T-helper 17 cell (primary cell): ENCODE measurements at regions not wholly inside any gene's neighbourhood (a gene's known extent, or its start where the extent isn't known, plus 50 kb on each side); places are given as distances from the start of the nearest gene placed in this dataset.
A peak's percentile ranks its signal among the peaks of the same experiment; 100 is the strongest.
"Not testable (repeated sequence)": the region's sequence is repeated elsewhere in the genome, so short reads cannot be mapped to it uniquely, and the experiment has no call there.

Experiments
- ATAC-seq: fragments of 150-1000 bp; cut with Tn5 transposase; 2 replicates; pipeline ENCODE4 v1.10.0; 2021; ENCODE audit warnings: mild to moderate bottlenecking, moderate library complexity
- DNase-seq, 3 donors: peaks; one replicate each; pipeline versions ENCODE4 v3.0.0 to v3.0.0-alpha.2; 2020 to 2021
- H3K9me3 ChIP-seq: one replicate; pipeline ENCODE4 v1.7.0; 2013; ENCODE audit warnings: low read length, mild to moderate bottlenecking; ENCODE audit not compliant: control insufficient read depth, poor library complexity, severe bottlenecking
- H3K27ac Mint-ChIP-seq: one replicate; pipeline ENCODE4 v1.8.0; 2022; ENCODE audit warnings: mild to moderate bottlenecking, moderate library complexity, mixed read lengths
- H3K27me3 Mint-ChIP-seq: one replicate; pipeline ENCODE4 v1.8.0; 2022; ENCODE audit warnings: mixed read lengths
- H3K36me3 Mint-ChIP-seq: one replicate; pipeline ENCODE4 v1.8.0; 2022; ENCODE audit warnings: low read depth, mixed read lengths
- H3K4me1 Mint-ChIP-seq: one replicate; pipeline ENCODE4 v1.8.0; 2022; ENCODE audit warnings: mild to moderate bottlenecking, mixed read lengths
- H3K4me3 Mint-ChIP-seq: one replicate; pipeline ENCODE4 v1.8.0; 2022; ENCODE audit warnings: mild to moderate bottlenecking, moderate library complexity, mixed read lengths

- H3K4me3 Mint-ChIP-seq = no peak overlapping the region
- peaks cover 5% of the 10 kb centered on the region for H3K36me3 Mint-ChIP-seq
- H3K27me3 Mint-ChIP-seq = peaks cover 48% of the 10 kb centered on the region
- ATAC-seq = no peak
- no peaks in the 10 kb centered on the region for H3K9me3 ChIP-seq
- H3K4me1 Mint-ChIP-seq = peaks cover 15% of the 10 kb centered on the region
- no peak for DNase-seq
- H3K27ac Mint-ChIP-seq = no peak overlapping the region
These were observed 51.2 kb upstream of the LBX1 start for GRCh38 chr10:101280511-101280910.

GRCh38 chr10:101280921-101281320, 51.7 kb upstream of the LBX1 start:
- not testable (repeated sequence) for H3K36me3 Mint-ChIP-seq, H3K9me3 ChIP-seq, H3K27ac Mint-ChIP-seq, ATAC-seq, H3K4me3 Mint-ChIP-seq, DNase-seq
- H3K27me3 Mint-ChIP-seq = peaks cover 50% of the 10 kb centered on the region
- peaks cover 17% of the 10 kb centered on the region for H3K4me1 Mint-ChIP-seq

- Mint-ChIP-seq H3K4me1 (peaks cover 15% of the 10 kb centered on the region), H3K27ac (no peak overlapping the region), H3K4me3 (no peak overlapping the region), H3K27me3 (peaks cover 63% of the 10 kb centered on the region), H3K36me3 (peaks cover 5% of the 10 kb centered on the region)
- no peak for ATAC-seq
- no peaks in the 10 kb centered on the region for H3K9me3 ChIP-seq
- DNase-seq = no peak
These were observed 53.7 kb upstream of the LBX1 start for GRCh38 chr10:101282947-101283346.

DNA sequence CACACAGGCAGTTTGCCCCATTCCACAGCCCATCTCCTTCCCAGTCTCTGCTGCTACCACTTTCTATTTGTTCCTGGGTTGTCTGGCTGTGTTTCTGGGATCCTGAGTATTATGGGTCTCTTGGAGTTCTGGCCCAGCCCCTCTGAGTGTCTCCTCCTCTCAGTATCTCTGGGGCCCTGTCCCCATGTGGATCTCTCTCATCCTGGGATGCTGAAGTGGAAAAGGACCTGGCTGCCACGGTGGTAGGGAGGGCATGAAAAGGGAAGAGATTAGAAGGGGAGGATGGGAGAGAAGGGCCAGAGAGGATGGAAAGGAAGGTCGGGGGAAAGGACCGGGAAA, 54.5 kb upstream of the LBX1 start:
- Mint-ChIP-seq H3K4me1 (peaks cover 15% of the 10 kb centered on the region), H3K27me3 (peaks cover 70% of the 10 kb centered on the region), H3K36me3 (peaks cover 5% of the 10 kb centered on the region), H3K4me3 (no peak overlapping the region), H3K27ac (no peak overlapping the region)
- H3K9me3 ChIP-seq = no peaks in the 10 kb centered on the region
- DNase-seq = no peak
- ATAC-seq = no peak

DNA sequence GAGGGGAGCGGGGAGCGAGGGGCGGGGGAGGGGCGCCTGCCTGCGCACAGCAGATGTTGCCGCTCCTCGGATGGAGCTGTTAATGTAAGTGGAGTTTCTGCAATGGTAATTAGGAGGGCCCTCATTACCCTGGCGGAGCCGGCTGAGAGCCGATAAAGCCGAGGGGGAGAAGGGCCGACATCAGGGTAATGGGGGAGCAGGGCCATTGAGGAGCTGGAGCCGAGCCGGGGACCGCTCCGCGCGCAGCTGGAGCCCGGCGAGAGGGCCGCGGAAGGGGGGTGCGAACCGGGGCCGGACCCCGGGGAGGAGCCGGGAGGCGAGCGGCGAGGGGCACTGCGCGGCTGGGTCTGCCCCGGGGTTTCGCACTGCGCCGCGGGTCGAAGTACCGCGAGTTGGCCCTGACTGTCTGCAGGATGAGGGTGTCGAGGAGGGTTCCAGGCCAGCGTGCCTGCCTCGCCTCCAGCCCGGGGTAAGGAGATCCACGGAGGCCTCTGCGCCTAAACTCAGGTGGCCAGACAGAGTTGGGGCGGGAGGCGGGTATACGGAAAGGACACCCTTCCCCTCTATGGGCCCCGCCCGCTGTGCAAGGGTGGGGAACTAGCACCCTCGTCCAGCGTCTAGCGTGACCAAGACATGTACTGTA, 55.0 kb upstream of the LBX1 start:
- no peak for DNase-seq

GRCh38 chr10:101284744-101285463, 55.6 kb upstream of the LBX1 start:
- H3K27ac Mint-ChIP-seq = no peak overlapping the region
- no peak for ATAC-seq
- peaks cover 82% of the 10 kb centered on the region for H3K27me3 Mint-ChIP-seq
- H3K9me3 ChIP-seq = no peaks in the 10 kb centered on the region
- H3K36me3 Mint-ChIP-seq = peaks cover 11% of the 10 kb centered on the region
- no peak overlapping the region for H3K4me3 Mint-ChIP-seq
- no peak for DNase-seq
- peaks cover 15% of the 10 kb centered on the region for H3K4me1 Mint-ChIP-seq

More for the DNA sequence above, 55.0 kb upstream of the LBX1 start:
- H3K4me1 Mint-ChIP-seq = peaks cover 15% of the 10 kb centered on the region
- no peak overlapping the region for H3K4me3 Mint-ChIP-seq
- H3K9me3 ChIP-seq = no peaks in the 10 kb centered on the region
- no peak overlapping the region for H3K27ac Mint-ChIP-seq
- H3K27me3 Mint-ChIP-seq = peaks cover 75% of the 10 kb centered on the region
- H3K36me3 Mint-ChIP-seq = peaks cover 5% of the 10 kb centered on the region
- no peak for ATAC-seq

DNA sequence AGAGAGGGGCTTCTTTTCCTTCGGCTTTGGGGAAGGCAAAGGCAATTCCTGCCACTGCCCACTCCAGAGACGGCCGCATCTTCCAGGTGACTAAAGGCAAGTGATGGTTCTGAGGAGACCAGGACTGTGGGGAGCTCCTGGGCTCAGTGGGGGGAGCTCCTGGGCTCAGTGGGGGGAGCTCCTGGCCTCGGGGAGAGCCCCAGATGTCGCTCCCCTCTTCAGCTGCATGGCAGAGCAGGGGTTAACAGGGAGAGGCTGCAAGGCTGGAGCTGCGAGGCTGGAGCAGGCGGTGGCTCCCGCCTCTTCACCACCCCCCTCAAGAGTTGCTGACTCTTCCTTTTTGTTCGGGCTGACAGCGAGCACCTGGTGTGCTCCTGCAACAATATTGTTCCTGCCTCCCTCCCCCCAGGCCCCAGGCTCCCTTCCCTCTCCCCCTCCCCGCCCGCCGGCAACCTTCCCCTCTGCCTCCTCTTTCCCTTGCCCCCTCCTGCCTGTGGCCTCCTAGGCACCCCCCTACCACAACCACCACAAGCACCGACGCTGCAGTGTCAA, 56.3 kb upstream of the LBX1 start:
- H3K9me3 ChIP-seq = no peaks in the 10 kb centered on the region
- H3K36me3 Mint-ChIP-seq = peaks cover 14% of the 10 kb centered on the region
- H3K27me3 Mint-ChIP-seq = peaks cover 89% of the 10 kb centered on the region
- H3K27ac Mint-ChIP-seq = no peak overlapping the region
- H3K4me3 Mint-ChIP-seq = no peak overlapping the region
- DNase-seq = no peak
- no peak for ATAC-seq
- H3K4me1 Mint-ChIP-seq = peaks cover 19% of the 10 kb centered on the region

DNA sequence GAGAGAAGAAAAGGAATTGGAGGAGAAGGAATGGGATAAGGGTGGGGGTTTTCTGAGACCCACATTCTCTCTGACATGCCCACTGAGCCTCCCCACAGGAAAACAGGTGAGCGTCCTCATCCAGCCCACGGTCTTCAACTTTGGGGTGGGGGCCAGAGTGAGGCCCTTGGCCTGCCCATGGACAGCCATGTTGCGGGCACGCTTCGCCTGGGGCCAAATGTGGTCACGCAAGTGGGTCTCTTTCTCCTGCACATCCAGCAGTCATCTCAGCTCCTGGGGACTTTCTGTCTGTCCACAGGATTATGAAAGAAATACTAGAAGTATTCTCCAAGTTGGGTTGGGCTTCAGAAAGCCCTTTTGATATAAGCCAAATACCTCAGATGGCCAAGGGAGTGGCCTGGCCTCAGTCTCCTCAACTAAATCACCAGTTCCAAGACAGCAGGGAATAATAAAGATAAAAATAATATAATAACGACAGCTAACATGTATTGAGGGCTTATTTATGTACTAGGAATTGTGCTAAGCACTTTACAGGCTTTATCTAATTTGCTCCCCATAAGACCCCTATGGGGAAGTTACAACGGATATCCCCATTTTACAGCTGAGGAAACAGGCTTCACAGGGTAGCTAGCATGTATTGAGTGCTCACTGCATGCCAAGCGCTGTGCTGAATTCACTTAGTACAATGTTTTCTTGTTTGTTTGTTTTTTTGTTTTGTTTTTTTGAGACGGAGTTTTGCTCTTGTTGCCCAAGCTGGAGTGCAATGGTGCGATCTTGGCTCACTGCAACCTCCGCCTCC, 57.2 kb upstream of the LBX1 start:
- DNase-seq (no peak), ATAC-seq (no peak)
- Mint-ChIP-seq H3K36me3 (peaks cover 12% of the 10 kb centered on the region), H3K4me3 (no peak overlapping the region), H3K27me3 (peaks cover 94% of the 10 kb centered on the region), H3K27ac (no peak overlapping the region), H3K4me1 (peaks cover 22% of the 10 kb centered on the region)
- H3K9me3 ChIP-seq = no peaks in the 10 kb centered on the region

DNA sequence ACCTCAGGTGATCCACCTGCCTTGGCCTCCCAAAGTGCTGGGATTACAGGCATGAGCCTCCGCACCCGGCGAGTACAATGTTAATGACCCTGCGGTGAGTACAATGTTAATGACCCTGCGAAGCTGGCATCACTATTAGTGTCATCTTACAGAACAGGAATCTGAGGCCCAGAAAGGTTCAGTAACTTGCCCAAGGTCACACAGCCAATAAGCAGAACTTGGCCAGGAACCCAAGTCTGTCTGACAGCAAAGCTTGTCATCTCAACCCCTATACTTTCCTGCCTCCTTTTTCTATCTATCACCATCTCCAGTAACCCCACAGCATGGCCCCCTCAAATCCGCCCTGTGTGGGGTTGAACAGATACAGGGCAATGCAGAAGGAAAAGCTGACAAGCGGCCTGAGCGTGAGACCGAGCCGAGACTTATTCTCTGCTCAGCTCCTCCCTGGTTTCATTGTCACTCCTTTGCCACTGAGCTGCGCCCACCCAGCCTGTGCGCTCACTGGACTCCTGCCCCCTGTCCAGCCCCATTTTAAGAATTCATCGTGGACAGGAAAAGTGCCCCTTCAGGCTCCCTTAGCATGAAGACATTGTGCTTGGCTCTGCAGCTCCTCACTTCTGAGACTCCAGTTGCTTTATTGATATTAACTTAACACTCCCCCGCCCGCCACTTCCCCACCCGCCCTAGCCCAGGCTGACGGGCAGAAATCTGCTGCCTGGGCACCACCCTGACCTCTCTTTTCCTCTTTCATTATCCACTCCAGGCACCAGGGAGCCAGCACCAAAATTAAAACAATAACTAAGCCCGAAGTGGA, 58.1 kb upstream of the LBX1 start:
- ATAC-seq (no peak), DNase-seq (no peak)
- Mint-ChIP-seq H3K27ac (no peak overlapping the region), H3K4me1 (peaks cover 25% of the 10 kb centered on the region), H3K36me3 (peaks cover 12% of the 10 kb centered on the region), H3K27me3 (peaks cover 85% of the 10 kb centered on the region), H3K4me3 (no peak overlapping the region)
- no peaks in the 10 kb centered on the region for H3K9me3 ChIP-seq

DNA sequence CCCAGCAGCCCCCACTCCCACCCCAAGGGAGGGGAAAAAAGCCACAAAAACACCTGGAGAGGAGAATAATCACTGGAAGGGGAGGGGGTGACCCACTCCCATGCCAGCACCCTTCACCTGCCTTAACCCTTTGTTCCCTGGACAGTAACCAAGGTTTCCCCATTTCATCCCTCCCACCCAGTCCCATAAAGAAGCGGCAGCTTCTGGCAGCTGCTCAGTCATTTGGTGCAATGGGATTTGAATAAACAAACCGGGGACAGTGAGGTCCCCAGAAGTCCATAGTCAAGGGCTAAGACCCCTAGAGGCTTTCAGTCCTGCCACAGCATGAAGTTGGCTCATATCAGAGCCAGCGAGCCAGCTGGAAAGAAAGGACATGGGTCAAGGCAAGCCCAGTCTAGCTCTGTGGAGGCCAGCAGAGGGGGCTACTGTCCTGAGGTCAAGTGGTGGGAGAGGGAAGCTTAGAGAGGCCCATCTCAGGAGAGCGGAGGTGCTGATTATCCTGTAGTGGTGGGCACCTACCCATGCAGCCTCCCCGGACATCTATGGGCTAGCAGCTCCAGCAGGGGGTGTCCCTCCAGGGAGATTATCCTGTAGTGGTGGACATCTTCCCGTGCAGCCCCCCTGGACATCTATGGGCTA, 58.9 kb upstream of the LBX1 start:
- DNase-seq (no peak), ATAC-seq (no peak)
- Mint-ChIP-seq H3K4me3 (no peak overlapping the region), H3K27me3 (peaks cover 84% of the 10 kb centered on the region), H3K36me3 (peaks cover 10% of the 10 kb centered on the region), H3K4me1 (peaks cover 29% of the 10 kb centered on the region), H3K27ac (no peak overlapping the region)
- H3K9me3 ChIP-seq = no peaks in the 10 kb centered on the region

DNA sequence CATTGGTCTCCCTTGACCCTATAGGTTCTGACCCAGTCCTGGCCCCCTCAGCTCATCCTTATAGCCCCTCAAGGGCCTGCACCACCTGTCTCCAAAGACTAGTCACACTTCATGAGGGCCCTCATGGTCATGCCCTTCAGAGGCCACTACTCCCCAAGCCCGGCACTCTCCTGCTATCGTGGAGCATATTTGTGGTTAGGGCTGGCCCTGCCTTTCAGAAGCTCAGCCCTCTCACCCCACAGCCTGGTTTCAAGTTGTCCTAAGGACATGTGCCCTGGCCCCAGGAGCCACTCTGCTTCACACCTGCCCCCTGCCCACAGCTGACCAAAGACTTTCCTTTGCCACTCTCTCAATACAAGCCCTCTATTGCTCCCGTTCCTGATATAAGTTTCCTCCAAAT, 60.3 kb upstream of the LBX1 start:
- DNase-seq = no peak
- peaks cover 23% of the 10 kb centered on the region for H3K4me1 Mint-ChIP-seq
- H3K27ac Mint-ChIP-seq = no peak overlapping the region
- H3K36me3 Mint-ChIP-seq = peaks cover 11% of the 10 kb centered on the region
- H3K27me3 Mint-ChIP-seq = peaks cover 85% of the 10 kb centered on the region
- ATAC-seq = no peak
- peak overlapping the region; percentile 60 for H3K4me3 Mint-ChIP-seq
- H3K9me3 ChIP-seq = no peaks in the 10 kb centered on the region

- H3K36me3 Mint-ChIP-seq = peaks cover 11% of the 10 kb centered on the region
- H3K4me3 Mint-ChIP-seq = peak overlapping the region; percentile 9
- DNase-seq = no peak
- peaks cover 85% of the 10 kb centered on the region for H3K27me3 Mint-ChIP-seq
- no peaks in the 10 kb centered on the region for H3K9me3 ChIP-seq
- no peak overlapping the region for H3K27ac Mint-ChIP-seq
- H3K4me1 Mint-ChIP-seq = peaks cover 17% of the 10 kb centered on the region
- no peak for ATAC-seq
These were observed 61.2 kb upstream of the LBX1 start for GRCh38 chr10:101290431-101290830.
